ENCODE measurements at regions not wholly inside any gene's neighbourhood (a gene's known extent, or its start where the extent isn't known, plus 50 kb on each side); places are given as distances from the start of the nearest gene placed in this dataset.

DNA sequence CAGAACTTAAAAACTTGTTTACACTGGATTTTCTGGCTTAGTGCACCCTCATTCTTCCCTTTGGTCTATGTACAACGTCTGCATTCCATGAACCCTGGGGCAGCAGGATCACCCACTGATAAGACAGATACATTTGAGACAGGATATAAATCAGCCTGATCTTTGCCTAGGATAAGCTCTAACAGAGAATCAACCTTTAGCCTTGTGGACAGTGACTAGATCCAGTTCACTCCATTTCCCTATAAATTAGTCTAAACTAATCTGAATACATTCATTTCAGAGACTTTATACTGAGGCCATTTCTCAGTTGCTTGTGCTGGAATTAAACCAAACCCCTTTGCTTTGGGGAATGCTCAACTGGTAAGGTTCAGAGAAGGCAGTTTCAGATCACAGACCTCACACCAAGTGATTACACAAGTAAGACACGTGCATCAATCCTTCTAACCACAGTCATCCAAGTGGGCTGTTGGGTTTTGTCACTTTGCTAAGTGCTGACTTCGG is 639.8 kb upstream of the FZD8 start:
- TF ChIP-seq, protein P1, sequence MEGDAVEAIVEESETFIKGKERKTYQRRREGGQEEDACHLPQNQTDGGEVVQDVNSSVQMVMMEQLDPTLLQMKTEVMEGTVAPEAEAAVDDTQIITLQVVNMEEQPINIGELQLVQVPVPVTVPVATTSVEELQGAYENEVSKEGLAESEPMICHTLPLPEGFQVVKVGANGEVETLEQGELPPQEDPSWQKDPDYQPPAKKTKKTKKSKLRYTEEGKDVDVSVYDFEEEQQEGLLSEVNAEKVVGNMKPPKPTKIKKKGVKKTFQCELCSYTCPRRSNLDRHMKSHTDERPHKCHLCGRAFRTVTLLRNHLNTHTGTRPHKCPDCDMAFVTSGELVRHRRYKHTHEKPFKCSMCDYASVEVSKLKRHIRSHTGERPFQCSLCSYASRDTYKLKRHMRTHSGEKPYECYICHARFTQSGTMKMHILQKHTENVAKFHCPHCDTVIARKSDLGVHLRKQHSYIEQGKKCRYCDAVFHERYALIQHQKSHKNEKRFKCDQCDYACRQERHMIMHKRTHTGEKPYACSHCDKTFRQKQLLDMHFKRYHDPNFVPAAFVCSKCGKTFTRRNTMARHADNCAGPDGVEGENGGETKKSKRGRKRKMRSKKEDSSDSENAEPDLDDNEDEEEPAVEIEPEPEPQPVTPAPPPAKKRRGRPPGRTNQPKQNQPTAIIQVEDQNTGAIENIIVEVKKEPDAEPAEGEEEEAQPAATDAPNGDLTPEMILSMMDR (IDR thresholded peaks at IDR 0.05; ENCODE audit: borderline replicate concordance, control extremely low read depth, extremely low read depth, insufficient read depth, missing control alignments) = no peak
- DNase-seq (ENCODE audit: low spot score) = no peak
- in situ Hi-C loops (cut with MboI; ENCODE audit: low sequenced_read_pairs, unreplicated experiment) = no loop called here

GRCh38 chr10:36280890-36281499 is 638.9 kb upstream of the FZD8 start:
- no peak for DNase-seq (ENCODE audit: low spot score)
- TF ChIP-seq, protein P1 (IDR thresholded peaks at IDR 0.05; ENCODE audit: borderline replicate concordance, control extremely low read depth, extremely low read depth, insufficient read depth, missing control alignments) = no peak
- in situ Hi-C loops (cut with MboI; ENCODE audit: low sequenced_read_pairs, unreplicated experiment) = no loop called here

DNA sequence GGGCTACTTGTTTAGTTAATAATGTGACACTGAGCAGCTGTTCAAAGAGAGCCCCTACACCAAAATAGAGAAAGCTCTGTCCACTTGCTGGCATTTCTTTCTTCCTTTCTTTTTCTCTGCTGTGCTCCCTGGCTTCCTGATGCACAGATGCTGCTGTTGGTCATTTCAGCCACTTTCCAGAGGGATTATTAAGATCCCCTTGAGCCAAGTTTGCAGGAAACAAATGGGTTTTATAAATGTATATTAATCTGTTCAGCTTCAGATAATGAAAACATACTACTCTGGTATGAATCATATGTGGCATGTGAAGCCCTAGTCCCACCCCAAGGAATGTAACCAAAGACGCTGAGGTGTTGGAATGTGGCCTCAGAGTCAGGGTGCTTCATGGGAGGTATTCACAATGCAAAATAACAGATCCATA is 638.2 kb upstream of the FZD8 start:
- in situ Hi-C loops (cut with MboI; ENCODE audit: low sequenced_read_pairs, unreplicated experiment) = no loop called here
- DNase-seq (ENCODE audit: low spot score) = no peak
- TF ChIP-seq, protein P1 (IDR thresholded peaks at IDR 0.05; ENCODE audit: borderline replicate concordance, control extremely low read depth, extremely low read depth, insufficient read depth, missing control alignments) = no peak

DNA sequence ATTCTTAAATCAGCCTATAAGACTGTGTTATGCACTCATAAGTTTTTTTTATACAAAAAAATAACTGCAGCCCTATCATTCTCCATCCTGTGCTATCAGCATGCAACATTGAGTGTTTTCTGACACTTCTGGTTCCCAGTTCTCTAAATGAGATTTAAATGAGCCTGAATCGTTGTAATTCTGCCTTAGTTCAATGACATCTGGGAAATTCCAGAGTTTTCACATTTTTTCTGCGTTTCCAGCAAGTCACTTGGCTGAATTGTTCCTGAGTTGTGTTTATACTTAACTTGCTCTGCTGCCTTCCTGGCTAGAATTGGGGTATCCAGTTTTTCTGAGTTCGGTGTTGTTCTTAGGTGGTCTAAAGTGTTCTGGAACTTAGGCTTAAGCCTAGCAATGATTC is 636.1 kb upstream of the FZD8 start:
- in situ Hi-C loops (cut with MboI; ENCODE audit: low sequenced_read_pairs, unreplicated experiment) = no loop called here
- DNase-seq (ENCODE audit: low spot score) = no peak
- TF ChIP-seq, protein P1 (IDR thresholded peaks at IDR 0.05; ENCODE audit: borderline replicate concordance, control extremely low read depth, extremely low read depth, insufficient read depth, missing control alignments) = no peak

- in situ Hi-C loops (cut with MboI; ENCODE audit: low sequenced_read_pairs, unreplicated experiment) = no loop called here
- TF ChIP-seq, protein P1 (IDR thresholded peaks at IDR 0.05; ENCODE audit: borderline replicate concordance, control extremely low read depth, extremely low read depth, insufficient read depth, missing control alignments) = no peak
- no peak for DNase-seq (ENCODE audit: low spot score)
These were observed 635.4 kb upstream of the FZD8 start for GRCh38 chr10:36277459-36277858.

DNA sequence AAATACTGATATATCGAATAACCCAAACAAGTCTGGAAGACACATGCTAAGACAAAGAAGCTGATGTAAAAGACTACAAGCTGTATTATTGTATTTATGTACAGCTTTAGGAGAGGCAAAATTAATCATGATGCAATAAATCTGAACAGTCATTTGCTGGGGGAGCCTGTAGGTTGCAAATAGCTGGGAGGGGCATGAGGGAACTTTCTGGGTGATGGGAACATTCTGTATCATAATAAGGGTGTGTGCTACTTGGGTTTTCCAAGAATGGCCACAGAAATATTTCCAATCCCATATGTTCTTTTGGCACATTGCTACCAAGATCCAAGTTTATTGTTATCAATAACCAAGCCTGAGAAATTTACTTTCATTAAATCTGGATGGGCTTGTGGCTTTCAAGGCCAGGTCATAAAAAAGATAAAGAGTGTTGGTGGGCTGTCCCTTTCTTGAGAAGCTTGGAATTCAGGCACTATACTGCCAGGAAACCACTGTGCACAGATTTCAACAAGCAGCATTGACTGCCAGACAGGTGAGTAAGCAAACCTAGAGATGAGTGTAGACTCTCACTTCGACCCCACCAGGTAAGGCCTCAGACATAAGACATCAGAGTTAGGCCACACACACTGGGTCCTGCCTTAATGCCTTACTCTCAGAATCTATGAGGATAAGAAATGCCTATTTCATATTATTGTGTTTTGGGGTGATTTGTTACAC is 629.7 kb upstream of the FZD8 start:
- in situ Hi-C loops (cut with MboI; ENCODE audit: low sequenced_read_pairs, unreplicated experiment) = no loop called here
- DNase-seq (ENCODE audit: low spot score) = no peak
- TF ChIP-seq, protein P1 (IDR thresholded peaks at IDR 0.05; ENCODE audit: borderline replicate concordance, control extremely low read depth, extremely low read depth, insufficient read depth, missing control alignments) = no peak
